PC-9 (cell line): ENCODE measurements at regions not wholly inside any gene's neighbourhood (a gene's known extent, or its start where the extent isn't known, plus 50 kb on each side); places are given as distances from the start of the nearest gene placed in this dataset.

Experiments used
- CTCF ChIP-seq: fragments of 200-600 bp; sonication (generic); conservative IDR thresholded peaks from 2 replicates; pipeline ENCODE4 v1.6.1; 2017; ENCODE audit warnings: mixed run types, antibody characterized with exemption, mild to moderate bottlenecking, moderate library complexity
- EZH2 ChIP-seq: fragments of 200-600 bp; sonication (generic); IDR thresholded peaks from 2 replicates; pipeline ENCODE4 v1.8.0; 2017; ENCODE audit warnings: antibody characterized with exemption, low read depth

- TF ChIP-seq CTCF (no peak), EZH2 (no peak)
Observed at GRCh38 chr3:181604267-181604666, 107.5 kb upstream of the SOX2 start.
